Brain microvascular endothelial cell (primary cell): ENCODE measurements at regions not wholly inside any gene's neighbourhood (a gene's known extent, or its start where the extent isn't known, plus 50 kb on each side); places are given as distances from the start of the nearest gene placed in this dataset.
A peak's percentile ranks its signal among the peaks of the same experiment; 100 is the strongest.

Source experiments
- DNase-seq: peaks from one replicate; pipeline ENCODE4 v3.0.0-alpha.2; 2020
- H3K27ac ChIP-seq: fragments of 250-450 bp; sonication (Bioruptor Pico); 2 replicates; pipeline ENCODE4 v1.5.1; 2020; ENCODE audit warnings: mild to moderate bottlenecking, moderate library complexity
- H3K27me3 ChIP-seq: fragments of 250-450 bp; sonication (Bioruptor Pico); replicated peaks from 2 replicates; pipeline ENCODE4 v1.5.1; 2020; ENCODE audit warnings: mild to moderate bottlenecking
- H3K36me3 ChIP-seq: fragments of 250-450 bp; sonication (Bioruptor Pico); replicated peaks from 2 replicates; pipeline ENCODE4 v1.5.1; 2020; ENCODE audit warnings: mild to moderate bottlenecking
- H3K4me3 ChIP-seq: 2 replicates; pipeline ENCODE4 v1.5.1; 2011; ENCODE audit warnings: low read depth, mild to moderate bottlenecking, control low read depth, low read length, moderate library complexity
- in situ Hi-C: cut with HindIII; loops from 2 replicates; pipeline ENCODE4 v1.10.0; 2017; ENCODE audit warnings: low sequenced_read_pairs, low pct_ligation_motif_present
- TF ChIP-seq, protein P1 (sequence below): IDR thresholded peaks from 2 replicates; pipeline ENCODE4 v1.5.1; 2011; ENCODE audit warnings: low read depth, mild to moderate bottlenecking, moderate library complexity, low read length, control low read depth, inconsistent platforms; ENCODE audit errors: missing control alignments

DNA sequence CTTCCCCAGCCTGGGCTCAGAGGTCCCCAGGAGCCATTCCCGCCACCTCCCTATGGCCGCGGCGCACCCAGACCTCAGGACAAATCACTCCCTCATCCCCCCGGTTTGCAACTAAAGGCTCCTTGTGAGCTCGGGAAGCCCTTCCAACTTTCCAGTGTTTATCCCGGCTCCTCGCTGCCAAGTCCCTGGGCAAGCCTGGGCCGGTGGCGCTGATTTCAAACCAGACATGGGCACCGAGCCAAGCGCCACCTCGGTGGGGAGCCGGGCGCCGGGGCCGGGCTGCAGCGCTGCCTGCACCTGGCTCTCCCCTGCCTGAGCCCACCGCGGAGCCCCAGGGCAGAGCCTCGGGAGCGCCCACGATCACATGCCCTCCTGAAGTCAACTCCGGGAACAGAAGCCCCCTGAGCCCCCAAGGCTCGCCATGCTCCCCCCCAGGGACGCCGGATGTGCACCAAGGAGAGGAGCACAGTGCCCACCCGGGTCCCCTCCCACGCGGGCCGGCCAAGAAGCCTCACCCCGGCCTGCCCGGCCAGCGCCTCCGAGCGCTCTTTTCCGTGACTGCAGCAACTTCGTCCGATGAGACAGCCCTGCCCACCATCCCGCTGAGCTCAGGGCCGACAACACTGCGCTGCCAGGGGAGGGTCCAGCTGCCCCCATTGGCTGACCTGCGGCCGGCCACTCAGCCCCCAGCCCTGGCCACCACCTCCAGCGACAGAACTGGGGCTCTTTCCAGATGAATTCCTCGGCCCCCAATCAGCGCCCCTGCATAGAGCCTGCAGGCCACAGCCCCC lies 50.0 kb downstream of the NCOR2 start:
- in situ Hi-C loops: no loop called here
- Histone ChIP-seq H3K27me3 (no peaks in the 10 kb centered on the region), H3K36me3 (no peaks in the 10 kb centered on the region), H3K4me3 (peak overlapping the region; percentile 71), H3K27ac (peak overlapping the region; percentile 99)
- no peak for DNase-seq
- TF ChIP-seq, protein P1, sequence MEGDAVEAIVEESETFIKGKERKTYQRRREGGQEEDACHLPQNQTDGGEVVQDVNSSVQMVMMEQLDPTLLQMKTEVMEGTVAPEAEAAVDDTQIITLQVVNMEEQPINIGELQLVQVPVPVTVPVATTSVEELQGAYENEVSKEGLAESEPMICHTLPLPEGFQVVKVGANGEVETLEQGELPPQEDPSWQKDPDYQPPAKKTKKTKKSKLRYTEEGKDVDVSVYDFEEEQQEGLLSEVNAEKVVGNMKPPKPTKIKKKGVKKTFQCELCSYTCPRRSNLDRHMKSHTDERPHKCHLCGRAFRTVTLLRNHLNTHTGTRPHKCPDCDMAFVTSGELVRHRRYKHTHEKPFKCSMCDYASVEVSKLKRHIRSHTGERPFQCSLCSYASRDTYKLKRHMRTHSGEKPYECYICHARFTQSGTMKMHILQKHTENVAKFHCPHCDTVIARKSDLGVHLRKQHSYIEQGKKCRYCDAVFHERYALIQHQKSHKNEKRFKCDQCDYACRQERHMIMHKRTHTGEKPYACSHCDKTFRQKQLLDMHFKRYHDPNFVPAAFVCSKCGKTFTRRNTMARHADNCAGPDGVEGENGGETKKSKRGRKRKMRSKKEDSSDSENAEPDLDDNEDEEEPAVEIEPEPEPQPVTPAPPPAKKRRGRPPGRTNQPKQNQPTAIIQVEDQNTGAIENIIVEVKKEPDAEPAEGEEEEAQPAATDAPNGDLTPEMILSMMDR: peak; percentile 13

DNA sequence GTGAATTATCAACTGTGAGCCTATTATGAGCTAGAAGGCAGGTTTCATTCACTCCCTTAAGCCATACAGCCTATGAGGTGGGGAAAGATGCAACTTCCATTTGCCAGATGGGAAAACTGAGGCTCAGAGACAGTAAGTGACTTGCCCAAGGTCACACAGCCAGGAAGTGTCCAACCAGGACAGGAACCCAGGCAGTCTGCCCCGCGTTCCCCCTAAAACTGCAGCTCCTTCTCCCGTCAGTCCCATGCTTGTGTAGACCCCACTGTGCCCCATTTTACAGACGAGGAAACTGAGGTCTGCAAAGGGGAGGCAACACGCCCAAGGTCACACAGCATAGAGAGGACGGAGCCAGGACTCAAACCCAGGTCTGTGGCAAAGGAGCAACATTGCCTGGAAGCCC lies 50.6 kb downstream of the NCOR2 start:
- no peaks in the 10 kb centered on the region for H3K36me3 ChIP-seq
- TF ChIP-seq, protein P1: no peak
- H3K4me3 ChIP-seq: peak overlapping the region; percentile 71
- H3K27ac ChIP-seq: peak overlapping the region; percentile 99
- in situ Hi-C loops: no loop called here
- no peaks in the 10 kb centered on the region for H3K27me3 ChIP-seq
- DNase-seq: no peak

DNA sequence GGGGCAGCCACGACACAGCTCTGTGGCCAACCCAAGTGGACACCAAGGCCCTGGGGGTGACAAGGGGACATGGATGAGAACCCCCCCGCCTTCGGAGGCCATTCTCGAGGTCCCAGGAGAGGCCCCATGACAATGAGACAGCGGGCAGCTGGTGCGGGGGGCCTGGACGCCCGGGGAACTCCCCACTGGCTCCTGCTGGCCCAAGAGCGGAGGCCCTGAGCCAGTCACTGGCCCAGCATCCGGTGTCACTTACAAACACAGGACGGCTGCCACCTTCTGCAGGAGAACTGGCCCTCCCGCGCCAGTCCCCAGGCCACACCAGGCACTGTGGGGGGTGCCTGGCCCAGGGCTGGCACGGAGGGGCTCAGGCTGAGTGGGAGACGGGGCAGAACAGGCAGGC lies 51.4 kb downstream of the NCOR2 start:
- no peak for DNase-seq
- H3K27ac ChIP-seq: no peak overlapping the region
- no peak overlapping the region for H3K4me3 ChIP-seq
- TF ChIP-seq, protein P1: no peak
- H3K36me3 ChIP-seq: no peaks in the 10 kb centered on the region
- in situ Hi-C loops: no loop called here
- H3K27me3 ChIP-seq: no peaks in the 10 kb centered on the region

DNA sequence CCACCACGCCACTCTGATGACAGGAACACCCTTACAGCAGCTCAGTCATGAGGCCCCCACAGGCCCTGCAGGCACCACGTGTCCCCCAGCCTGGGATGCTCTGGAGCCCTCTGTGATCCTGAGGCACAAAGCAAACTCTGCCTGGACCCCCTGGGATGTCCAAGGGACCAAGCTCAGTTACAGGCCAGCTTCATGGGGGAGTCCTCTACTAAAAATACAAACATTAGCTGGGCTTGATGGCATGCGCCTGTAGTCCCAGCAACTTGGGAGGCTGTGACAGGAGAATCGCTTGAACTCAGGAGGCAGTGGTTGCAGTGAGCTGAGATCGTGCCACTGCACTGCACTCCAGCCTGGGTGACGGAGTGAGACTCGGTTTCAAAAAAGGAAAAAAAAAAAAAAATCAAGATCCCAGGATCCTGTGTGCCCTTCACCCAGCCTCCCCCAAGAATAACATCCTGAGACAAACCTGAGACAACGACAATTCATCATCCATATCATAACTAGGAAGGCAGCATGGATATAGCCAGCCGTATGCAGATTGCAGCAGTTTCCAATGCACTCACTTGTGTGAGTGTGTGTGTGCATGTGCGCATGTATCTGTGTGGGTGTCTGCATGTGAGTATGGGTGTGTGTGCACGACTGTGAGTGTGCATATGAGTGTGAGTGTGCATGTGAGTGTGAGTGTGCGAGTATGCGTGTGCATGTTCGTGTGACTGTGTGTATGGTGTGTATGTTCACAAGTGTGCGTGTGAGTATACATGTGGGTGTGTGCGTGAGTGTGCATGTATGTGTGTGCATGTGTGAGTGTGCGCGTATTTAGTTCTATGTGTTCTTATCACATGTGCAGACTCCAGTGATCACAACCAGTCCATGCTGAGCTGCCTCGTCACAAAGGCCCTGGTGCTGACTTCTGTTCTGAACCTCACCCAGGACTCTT lies 52.1 kb downstream of the NCOR2 start:
- TF ChIP-seq, protein P1: no peak
- Histone ChIP-seq H3K27me3 (no peaks in the 10 kb centered on the region), H3K36me3 (no peaks in the 10 kb centered on the region), H3K4me3 (no peak overlapping the region), H3K27ac (no peak overlapping the region)
- in situ Hi-C loops: no loop called here
- DNase-seq: no peak

DNA sequence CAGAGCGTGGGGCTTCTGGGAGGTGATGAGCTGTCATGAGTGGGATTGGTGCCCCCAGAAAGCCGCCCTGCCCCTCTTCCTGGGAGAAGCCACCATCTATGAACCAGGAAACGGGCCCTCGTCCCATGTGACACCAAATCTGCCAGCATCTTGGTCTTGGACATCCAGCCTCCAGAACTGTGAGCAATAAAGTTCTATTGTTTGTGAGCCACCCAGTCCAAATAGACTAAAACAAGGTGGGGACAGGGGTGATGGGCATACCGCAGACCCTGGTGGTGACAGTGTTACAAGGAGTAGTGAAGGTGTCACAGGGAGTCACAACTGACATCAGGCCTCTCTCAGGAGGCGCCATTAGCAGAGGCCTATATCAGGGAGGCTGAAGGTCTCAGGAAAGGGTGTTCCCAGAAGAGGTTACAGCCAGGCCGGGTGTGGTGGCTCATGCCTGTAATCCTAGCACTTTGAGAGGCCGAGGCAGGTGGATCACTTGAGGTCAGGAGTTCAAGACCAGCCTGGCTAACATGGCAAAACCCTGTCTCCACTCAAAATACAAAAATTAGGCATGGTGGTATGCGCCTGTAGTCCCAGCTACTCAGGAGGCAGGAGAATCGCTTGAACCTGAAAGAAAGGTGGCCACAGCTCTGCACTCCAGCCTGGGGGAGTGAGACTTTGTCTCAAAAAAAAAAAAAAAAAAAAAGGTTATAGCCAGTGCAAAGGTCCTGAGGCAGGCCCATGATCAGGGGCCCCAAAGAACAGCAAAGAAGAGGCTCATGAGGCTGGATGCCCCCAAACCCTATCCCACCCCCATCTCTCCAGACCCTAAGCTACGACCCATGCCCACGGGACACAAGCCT lies 53.0 kb downstream of the NCOR2 start:
- TF ChIP-seq, protein P1: no peak
- in situ Hi-C loops: no loop called here
- no peak overlapping the region for H3K4me3 ChIP-seq
- no peaks in the 10 kb centered on the region for H3K36me3 ChIP-seq
- no peak for DNase-seq
- no peaks in the 10 kb centered on the region for H3K27me3 ChIP-seq
- no peak overlapping the region for H3K27ac ChIP-seq
